ENCODE measurements at regions not wholly inside any gene's neighbourhood (a gene's known extent, or its start where the extent isn't known, plus 50 kb on each side); places are given as distances from the start of the nearest gene placed in this dataset.
"Not testable (repeated sequence)": the region's sequence is repeated elsewhere in the genome, so short reads cannot be mapped to it uniquely, and the experiment has no call there.

GRCh38 chr14:105641075-105641937, 114.9 kb downstream of the TMEM121 start:
- Mint-ChIP-seq H3K4me1 (ENCODE audit: low read depth) (no peaks in the 10 kb centered on the region), H3K4me3 (no peak overlapping the region), H3K36me3 (ENCODE audit: low read depth) (no peaks in the 10 kb centered on the region), H3K9me3 (no peaks in the 10 kb centered on the region), H3K27ac (no peak overlapping the region), H3K27me3 (no peaks in the 10 kb centered on the region)
- no peak for DNase-seq
- no peak for TF ChIP-seq CTCF (IDR thresholded peaks at IDR 0.05)
- ChIA-PET CTCF (no interaction called here), POLR2A (no interaction called here)
- no peak for ATAC-seq
- intact Hi-C loops (cut with micrococcal nuclease), result no loop called here

- H3K36me3 Mint-ChIP-seq (ENCODE audit: low read depth); POLR2A ChIA-PET; intact Hi-C loops (cut with micrococcal nuclease); H3K27me3 Mint-ChIP-seq; H3K4me3 Mint-ChIP-seq; H3K9me3 Mint-ChIP-seq; ATAC-seq; H3K27ac Mint-ChIP-seq; H3K4me1 Mint-ChIP-seq (ENCODE audit: low read depth); CTCF ChIA-PET; DNase-seq: not testable (repeated sequence)
Measured at GRCh38 chr14:105641951-105642350, 115.6 kb downstream of the TMEM121 start.

- H3K27ac Mint-ChIP-seq; H3K27me3 Mint-ChIP-seq; ATAC-seq; H3K9me3 Mint-ChIP-seq; POLR2A ChIA-PET; CTCF ChIA-PET; H3K4me1 Mint-ChIP-seq (ENCODE audit: low read depth); H3K4me3 Mint-ChIP-seq; DNase-seq; intact Hi-C loops (cut with micrococcal nuclease); H3K36me3 Mint-ChIP-seq (ENCODE audit: low read depth): not testable (repeated sequence)
Measured at GRCh38 chr14:105642486-105642885, 116.1 kb downstream of the TMEM121 start.

GRCh38 chr14:105643406-105644052, 117.1 kb downstream of the TMEM121 start:
- H3K4me3 Mint-ChIP-seq; CTCF ChIA-PET; H3K27ac Mint-ChIP-seq; intact Hi-C loops (cut with micrococcal nuclease); H3K27me3 Mint-ChIP-seq; ATAC-seq; DNase-seq; H3K36me3 Mint-ChIP-seq (ENCODE audit: low read depth); POLR2A ChIA-PET; H3K4me1 Mint-ChIP-seq (ENCODE audit: low read depth); H3K9me3 Mint-ChIP-seq: not testable (repeated sequence)

GRCh38 chr14:105644053-105644435, 117.7 kb downstream of the TMEM121 start:
- H3K27me3 Mint-ChIP-seq, POLR2A ChIA-PET: not testable (repeated sequence)

GRCh38 chr14:105644457-105644856, 118.1 kb downstream of the TMEM121 start:
- H3K9me3 Mint-ChIP-seq; H3K27me3 Mint-ChIP-seq; H3K27ac Mint-ChIP-seq; ATAC-seq; H3K36me3 Mint-ChIP-seq (ENCODE audit: low read depth); H3K4me3 Mint-ChIP-seq; H3K4me1 Mint-ChIP-seq (ENCODE audit: low read depth); CTCF ChIA-PET; DNase-seq; POLR2A ChIA-PET; intact Hi-C loops (cut with micrococcal nuclease): not testable (repeated sequence)

More at GRCh38 chr14:105644053-105644435, 117.7 kb downstream of the TMEM121 start:
- H3K9me3 Mint-ChIP-seq; H3K4me1 Mint-ChIP-seq (ENCODE audit: low read depth); H3K36me3 Mint-ChIP-seq (ENCODE audit: low read depth); ATAC-seq; intact Hi-C loops (cut with micrococcal nuclease); DNase-seq; CTCF ChIA-PET; H3K4me3 Mint-ChIP-seq; H3K27ac Mint-ChIP-seq: not testable (repeated sequence)

- H3K9me3 Mint-ChIP-seq; CTCF ChIA-PET; ATAC-seq; H3K36me3 Mint-ChIP-seq (ENCODE audit: low read depth); DNase-seq; POLR2A ChIA-PET; intact Hi-C loops (cut with micrococcal nuclease); H3K27ac Mint-ChIP-seq; H3K27me3 Mint-ChIP-seq; H3K4me1 Mint-ChIP-seq (ENCODE audit: low read depth); H3K4me3 Mint-ChIP-seq: not testable (repeated sequence)
Measured at GRCh38 chr14:105644891-105645290, 118.5 kb downstream of the TMEM121 start.

GRCh38 chr14:105645389-105645788, 119.0 kb downstream of the TMEM121 start:
- H3K9me3 Mint-ChIP-seq; intact Hi-C loops (cut with micrococcal nuclease); POLR2A ChIA-PET; DNase-seq; H3K4me3 Mint-ChIP-seq; H3K4me1 Mint-ChIP-seq (ENCODE audit: low read depth); H3K27me3 Mint-ChIP-seq; CTCF ChIA-PET; H3K36me3 Mint-ChIP-seq (ENCODE audit: low read depth); H3K27ac Mint-ChIP-seq; ATAC-seq: not testable (repeated sequence)
